ENCODE measurements at regions not wholly inside any gene's neighbourhood (a gene's known extent, or its start where the extent isn't known, plus 50 kb on each side); places are given as distances from the start of the nearest gene placed in this dataset.
A peak's percentile ranks its signal among the peaks of the same experiment; 100 is the strongest.

- ATAC-seq: no peak
- H3K27ac Mint-ChIP-seq: no peak overlapping the region
Measured at GRCh38 chr1:60857851-60858250, 224.5 kb upstream of the NFIA start.

GRCh38 chr1:60850084-60850483, 232.3 kb upstream of the NFIA start:
- DNase-seq (ENCODE audit: low spot score): no peak
- H3K36me3 Mint-ChIP-seq: peaks cover 29% of the 10 kb centered on the region
- peak overlapping the region; percentile 78; the same call in 1 of the 2 replicates for H3K27ac Mint-ChIP-seq
- H3K4me1 Mint-ChIP-seq: peaks cover 23% of the 10 kb centered on the region
- H3K9me3 Mint-ChIP-seq: peaks cover 30% of the 10 kb centered on the region
- TF ChIP-seq FOXP1 (CRISPR knock-in tag; IDR thresholded peaks at IDR 0.05; ENCODE audit: borderline replicate concordance) (no peak), ATF2 (CRISPR knock-in tag; IDR thresholded peaks at IDR 0.05; ENCODE audit: borderline replicate concordance, low read depth) (no peak), GTF2I (CRISPR knock-in tag; conservative IDR thresholded peaks at IDR 0.05) (no peak), ZNF423 (CRISPR knock-in tag; IDR thresholded peaks at IDR 0.05) (no peak), ZNF425 (CRISPR knock-in tag; conservative IDR thresholded peaks at IDR 0.05) (no peak), NFATC4 (CRISPR knock-in tag; IDR thresholded peaks at IDR 0.05) (no peak), NFYB (CRISPR knock-in tag; conservative IDR thresholded peaks at IDR 0.05; ENCODE audit: low read depth) (no peak), ZNF416 (CRISPR knock-in tag; IDR thresholded peaks at IDR 0.05) (no peak), PRRX2 (CRISPR knock-in tag; IDR thresholded peaks at IDR 0.05) (no peak)
- ChIA-PET CTCF (interaction anchor here (0.7 to 3.3 kb wide), 9 partner anchors 10 to 228 kb away, joined by 3 to 49 read pairs (median 8); no protein-coding TSS in a partner anchor), POLR2A (interaction anchor here (2.3 kb wide), 1 partner anchor 193 kb away, joined by 8 read pairs; no protein-coding TSS in a partner anchor)
- H3K27me3 Mint-ChIP-seq (ENCODE audit: low read depth): no peaks in the 10 kb centered on the region; the same call in 1 of the 2 replicates
- H3K4me3 Mint-ChIP-seq: no peak overlapping the region
- no peak for ATAC-seq

More at GRCh38 chr1:60857851-60858250, 224.5 kb upstream of the NFIA start:
- no peak for DNase-seq (ENCODE audit: low spot score)
- ChIA-PET POLR2A (no interaction called here), CTCF (interaction anchor here (1.2 to 1.5 kb wide), 2 partner anchors 9 to 121 kb away, joined by 3 to 4 read pairs; no protein-coding TSS in a partner anchor)
- Mint-ChIP-seq H3K36me3 (no peaks in the 10 kb centered on the region; the same call in 1 of the 2 replicates), H3K27me3 (ENCODE audit: low read depth) (peaks cover 10% of the 10 kb centered on the region), H3K4me1 (peaks cover 39% of the 10 kb centered on the region), H3K9me3 (0 out of 2 replicates have a peak, but pooled peaks cover 3% of the 10 kb centered on the region), H3K4me3 (no peak overlapping the region)
- no peak for TF ChIP-seq MXD4 (CRISPR knock-in tag; IDR thresholded peaks at IDR 0.05; ENCODE audit: borderline replicate concordance)
- no peak for TF ChIP-seq GABPB1 (CRISPR knock-in tag; IDR thresholded peaks at IDR 0.05)
- no peak for TF ChIP-seq RORB (CRISPR knock-in tag; IDR thresholded peaks at IDR 0.05)
- TF ChIP-seq ZNF423 (CRISPR knock-in tag; IDR thresholded peaks at IDR 0.05): no peak
- no peak for TF ChIP-seq ZBTB43 (CRISPR knock-in tag; IDR thresholded peaks at IDR 0.05)

DNA sequence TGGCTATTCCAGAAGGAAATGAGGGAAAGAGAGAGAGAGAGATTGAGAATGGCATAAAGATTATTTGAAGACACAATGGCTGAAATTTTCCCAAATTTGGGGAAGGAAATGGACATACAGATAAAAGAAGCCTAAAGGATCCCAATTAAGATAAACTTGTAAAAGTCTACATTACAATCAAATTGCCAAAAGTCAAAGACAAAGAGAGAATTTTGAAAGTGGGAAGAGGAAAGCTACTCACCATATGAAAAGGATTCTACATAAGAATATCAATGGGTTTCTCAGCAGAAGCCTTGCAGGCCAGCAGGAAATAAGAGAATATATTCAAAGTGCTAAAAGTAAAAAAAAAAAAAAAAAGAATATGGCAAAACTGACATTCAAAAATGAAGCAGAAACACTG, 233.0 kb upstream of the NFIA start:
- peak; percentile 60 for ATAC-seq
- ChIA-PET POLR2A (interaction anchor here (0.7 to 2.3 kb wide), 4 partner anchors 17 to 272 kb away, joined by 3 to 8 read pairs (median 6); no protein-coding TSS in a partner anchor), CTCF (interaction anchor here (0.7 to 3.3 kb wide), 18 partner anchors 8 to 873 kb away, joined by 3 to 49 read pairs (median 5); no protein-coding TSS in a partner anchor)
- DNase-seq (ENCODE audit: low spot score): no peak
- Mint-ChIP-seq H3K9me3 (peaks cover 36% of the 10 kb centered on the region), H3K4me1 (peaks cover 23% of the 10 kb centered on the region), H3K27me3 (ENCODE audit: low read depth) (no peaks in the 10 kb centered on the region), H3K27ac (peak overlapping the region; percentile 30), H3K4me3 (0 out of 2 replicates have a peak overlapping the region, but pooled peaks have one; percentile 0), H3K36me3 (peaks cover 36% of the 10 kb centered on the region)
- TF ChIP-seq ZNF138 (CRISPR knock-in tag; conservative IDR thresholded peaks at IDR 0.05) (no peak), ZBTB21 (CRISPR knock-in tag; IDR thresholded peaks at IDR 0.05; ENCODE audit: borderline replicate concordance) (no peak), PRRX2 (CRISPR knock-in tag; IDR thresholded peaks at IDR 0.05) (no peak), E2F1 (CRISPR knock-in tag; IDR thresholded peaks at IDR 0.05) (no peak), GABPB1 (CRISPR knock-in tag; IDR thresholded peaks at IDR 0.05) (no peak), SP1 (CRISPR knock-in tag; conservative IDR thresholded peaks at IDR 0.05) (no peak), E2F4 (CRISPR knock-in tag; IDR thresholded peaks at IDR 0.05; ENCODE audit: borderline replicate concordance, low read depth) (no peak), STAT6 (CRISPR knock-in tag; conservative IDR thresholded peaks at IDR 0.05; ENCODE audit: low read depth) (no peak), ZBTB43 (CRISPR knock-in tag; IDR thresholded peaks at IDR 0.05) (no peak)
